ENCODE measurements at regions not wholly inside any gene's neighbourhood (a gene's known extent, or its start where the extent isn't known, plus 50 kb on each side); places are given as distances from the start of the nearest gene placed in this dataset.

GRCh38 chr10:128908499-128908898, 558.5 kb upstream of the MGMT start:
- no peaks in the 10 kb centered on the region for H3K9me2 ChIP-seq (ENCODE audit: low read depth, low read length)
- H3K27me3 ChIP-seq (ENCODE audit: insufficient read depth, low read length): no peaks in the 10 kb centered on the region
- H3K79me2 ChIP-seq (ENCODE audit: insufficient read depth, low read length): no peaks in the 10 kb centered on the region
- TF ChIP-seq CTCF (IDR thresholded peaks at IDR 0.05; ENCODE audit: low read length): no peak
- no peak for TF ChIP-seq EZH2 (IDR thresholded peaks at IDR 0.05; ENCODE audit: borderline replicate concordance, low read length)
- no peak overlapping the region for H3K4me3 ChIP-seq (ENCODE audit: low read depth, low read length, poor library complexity, severe bottlenecking)
- no peak overlapping the region for H3K4me2 ChIP-seq (ENCODE audit: low read length)
- H3K9me3 ChIP-seq (ENCODE audit: low read length): no peaks in the 10 kb centered on the region
- H3K4me1 ChIP-seq (ENCODE audit: insufficient read depth, low read length, severe bottlenecking): no peaks in the 10 kb centered on the region
- H2AFZ ChIP-seq (ENCODE audit: low read length): no peak overlapping the region
- H3K9ac ChIP-seq (ENCODE audit: low read length): no peak overlapping the region
- no peaks in the 10 kb centered on the region for H3K36me3 ChIP-seq (ENCODE audit: insufficient read depth, low read length)
- no peaks in the 10 kb centered on the region for H3F3A ChIP-seq (ENCODE audit: insufficient read depth, low read length)
- H3K27ac ChIP-seq (ENCODE audit: low read depth, low read length, poor library complexity, severe bottlenecking): no peak overlapping the region
- H4K20me1 ChIP-seq (ENCODE audit: insufficient read depth, low read length): no peaks in the 10 kb centered on the region

- no peak overlapping the region for H3K9ac ChIP-seq (ENCODE audit: low read length)
- H3F3A ChIP-seq (ENCODE audit: insufficient read depth, low read length): no peaks in the 10 kb centered on the region
- no peak overlapping the region for H3K27ac ChIP-seq (ENCODE audit: low read depth, low read length, poor library complexity, severe bottlenecking)
- H3K9me3 ChIP-seq (ENCODE audit: low read length): no peaks in the 10 kb centered on the region
- H3K4me1 ChIP-seq (ENCODE audit: insufficient read depth, low read length, severe bottlenecking): no peaks in the 10 kb centered on the region
- TF ChIP-seq CTCF (IDR thresholded peaks at IDR 0.05; ENCODE audit: low read length) (no peak), EZH2 (IDR thresholded peaks at IDR 0.05; ENCODE audit: borderline replicate concordance, low read length) (no peak)
- H3K27me3 ChIP-seq (ENCODE audit: insufficient read depth, low read length): no peaks in the 10 kb centered on the region
- no peak overlapping the region for H2AFZ ChIP-seq (ENCODE audit: low read length)
- no peaks in the 10 kb centered on the region for H3K9me2 ChIP-seq (ENCODE audit: low read depth, low read length)
- H4K20me1 ChIP-seq (ENCODE audit: insufficient read depth, low read length): no peaks in the 10 kb centered on the region
- no peak overlapping the region for H3K4me3 ChIP-seq (ENCODE audit: low read depth, low read length, poor library complexity, severe bottlenecking)
- H3K36me3 ChIP-seq (ENCODE audit: insufficient read depth, low read length): no peaks in the 10 kb centered on the region
- H3K4me2 ChIP-seq (ENCODE audit: low read length): no peak overlapping the region
- no peaks in the 10 kb centered on the region for H3K79me2 ChIP-seq (ENCODE audit: insufficient read depth, low read length)
Observed at GRCh38 chr10:128912568-128913311, 554.3 kb upstream of the MGMT start.

GRCh38 chr10:128914681-128915080, 552.4 kb upstream of the MGMT start:
- no peaks in the 10 kb centered on the region for H3F3A ChIP-seq (ENCODE audit: insufficient read depth, low read length)
- no peaks in the 10 kb centered on the region for H3K36me3 ChIP-seq (ENCODE audit: insufficient read depth, low read length)
- TF ChIP-seq CTCF (IDR thresholded peaks at IDR 0.05; ENCODE audit: low read length): no peak
- no peak for TF ChIP-seq EZH2 (IDR thresholded peaks at IDR 0.05; ENCODE audit: borderline replicate concordance, low read length)

More at GRCh38 chr10:128914681-128915080, 552.4 kb upstream of the MGMT start:
- Histone ChIP-seq H3K9ac (ENCODE audit: low read length) (no peak overlapping the region), H4K20me1 (ENCODE audit: insufficient read depth, low read length) (no peaks in the 10 kb centered on the region), H3K79me2 (ENCODE audit: insufficient read depth, low read length) (no peaks in the 10 kb centered on the region), H3K4me1 (ENCODE audit: insufficient read depth, low read length, severe bottlenecking) (no peaks in the 10 kb centered on the region), H3K9me2 (ENCODE audit: low read depth, low read length) (no peaks in the 10 kb centered on the region), H3K27ac (ENCODE audit: low read depth, low read length, poor library complexity, severe bottlenecking) (no peak overlapping the region), H3K4me3 (ENCODE audit: low read depth, low read length, poor library complexity, severe bottlenecking) (no peak overlapping the region), H3K9me3 (ENCODE audit: low read length) (no peaks in the 10 kb centered on the region), H2AFZ (ENCODE audit: low read length) (no peak overlapping the region), H3K4me2 (ENCODE audit: low read length) (no peak overlapping the region), H3K27me3 (ENCODE audit: insufficient read depth, low read length) (no peaks in the 10 kb centered on the region)
